NCI-H2227 treated with DMSO at 0.1 percent for 48 hours (cell line): ENCODE measurements at regions not wholly inside any gene's neighbourhood (a gene's known extent, or its start where the extent isn't known, plus 50 kb on each side); places are given as distances from the start of the nearest gene placed in this dataset.

Source experiments
- DNase-seq: peaks from one replicate; lab custom pipeline; 2025; lab: John Stamatoyannopoulos, UW

DNA sequence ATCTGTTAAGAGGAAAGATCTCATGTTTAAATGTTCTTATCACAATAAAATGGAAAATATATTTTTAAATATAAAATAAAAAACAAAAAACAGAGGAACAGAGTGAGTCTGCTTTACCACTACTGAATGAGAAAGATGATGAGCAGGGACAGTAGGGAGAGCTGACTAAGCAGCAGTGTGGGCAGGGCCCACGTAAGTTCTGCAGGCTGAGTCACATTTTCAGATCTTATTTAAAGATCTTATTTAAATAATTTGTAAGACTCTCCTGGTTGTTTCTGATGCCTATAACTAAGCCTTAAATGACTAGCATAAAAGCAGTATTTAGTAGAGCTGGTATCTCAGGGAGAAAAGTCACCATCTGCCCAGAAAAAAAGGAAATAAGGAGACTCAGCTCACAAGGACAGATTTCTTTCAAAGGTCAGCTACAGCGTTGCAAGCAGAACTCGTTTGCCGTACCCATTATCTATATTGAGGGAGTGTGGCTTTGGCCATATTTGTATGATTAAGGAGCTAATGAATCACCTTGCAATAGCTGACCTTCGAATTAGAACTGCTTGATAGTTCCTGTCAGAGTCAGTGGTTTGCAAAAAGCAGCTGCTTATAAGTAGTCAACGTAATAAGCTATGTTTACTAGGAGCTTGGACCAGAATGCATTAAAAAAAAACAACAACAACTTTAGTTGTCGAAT is 322.1 kb upstream of the CHAC2 start:
- DNase-seq, result no peak

DNA sequence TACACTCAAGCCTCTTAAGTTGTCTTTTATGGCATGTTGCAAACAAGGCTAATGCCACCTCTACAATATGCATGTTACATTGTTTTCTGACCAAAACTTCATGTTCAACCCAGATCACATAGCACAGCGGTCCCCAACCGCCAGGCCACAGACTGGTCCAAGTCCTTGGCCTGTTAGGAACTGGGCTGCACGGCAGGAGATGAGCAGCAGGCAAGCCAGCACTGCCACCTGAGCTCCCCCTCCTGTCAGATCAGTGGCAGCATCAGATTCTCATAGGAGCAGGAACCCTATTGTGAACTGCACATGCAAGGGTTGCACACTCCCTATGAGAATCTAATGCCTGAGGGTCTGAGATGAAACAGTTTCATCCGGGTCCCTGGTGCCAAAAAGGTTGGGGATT is 324.8 kb upstream of the CHAC2 start:
- no peak for DNase-seq

DNA sequence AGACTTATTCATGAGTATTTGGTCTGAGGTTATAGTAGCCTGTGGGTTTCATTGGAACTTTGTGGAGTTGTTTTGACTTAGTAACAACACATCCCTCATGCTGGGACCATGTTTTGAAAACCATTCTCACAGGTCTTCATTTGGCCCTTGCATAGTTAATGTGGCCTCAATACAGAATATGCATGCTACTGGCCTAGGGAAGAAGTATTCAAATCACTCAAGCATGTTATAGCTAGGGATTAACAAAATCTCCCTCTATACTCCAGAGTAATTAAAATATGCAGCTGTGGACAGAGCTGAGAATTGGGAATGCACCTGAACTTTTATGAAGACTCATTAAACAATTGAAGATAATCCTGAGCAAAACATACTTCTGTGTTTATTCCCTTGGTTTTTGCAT is 325.5 kb upstream of the CHAC2 start:
- DNase-seq, result no peak

DNA sequence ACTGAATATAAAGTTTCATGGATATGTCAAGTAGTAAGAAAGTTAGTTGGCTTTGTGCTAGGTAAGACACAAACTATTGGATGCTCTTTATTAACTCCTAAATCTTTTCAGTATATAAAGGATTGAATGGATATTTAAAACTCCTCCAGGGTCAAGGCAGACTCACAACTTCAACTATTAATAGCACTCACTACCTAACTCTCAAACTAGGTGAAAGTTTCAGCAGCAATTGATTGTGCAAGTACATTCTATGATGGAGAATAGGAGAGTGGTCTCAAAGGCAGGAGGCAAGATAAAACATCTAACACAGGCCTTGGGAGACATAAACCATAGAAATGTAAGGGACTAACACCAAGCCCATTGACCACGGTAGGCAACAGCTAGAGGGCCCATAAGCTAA is 328.9 kb upstream of the CHAC2 start:
- DNase-seq, result no peak

DNA sequence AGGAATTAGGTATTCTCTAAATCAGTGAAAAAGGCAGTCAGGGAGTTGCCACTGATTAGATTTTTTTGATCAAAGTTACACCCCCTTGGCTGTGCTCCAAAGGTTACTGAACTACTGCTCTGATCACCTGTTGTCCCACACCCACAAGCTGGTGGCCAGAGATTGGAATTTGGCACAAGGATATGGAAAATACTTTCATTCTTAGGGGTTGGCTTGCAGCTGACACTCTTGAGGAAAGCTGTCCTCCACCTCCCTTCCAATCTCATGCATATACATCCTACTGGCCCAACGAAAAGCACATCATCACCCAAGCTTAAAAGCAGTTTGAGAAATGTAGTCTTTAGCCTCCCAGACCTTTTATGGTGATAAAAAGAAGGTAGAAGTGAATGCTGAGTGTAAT is 329.5 kb upstream of the CHAC2 start:
- DNase-seq, result no peak

DNA sequence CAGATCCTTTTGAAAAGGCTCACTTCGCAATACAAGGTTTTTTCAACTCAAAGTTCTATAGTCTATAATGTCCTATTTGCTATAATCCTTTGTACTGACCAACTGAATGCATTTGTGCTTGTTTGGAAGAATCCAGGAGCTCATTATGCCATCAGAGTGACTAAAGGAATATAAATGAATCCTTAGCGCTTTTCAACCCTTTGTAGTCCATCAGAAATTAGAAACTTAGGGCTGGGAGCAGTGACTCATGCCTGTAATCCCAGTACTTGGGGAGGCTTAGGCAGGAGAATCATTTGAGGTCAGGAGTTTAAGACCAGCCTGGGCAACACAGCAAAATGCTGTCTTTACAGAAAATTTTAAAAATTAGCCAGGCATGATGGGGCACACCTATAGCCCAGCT is 330.2 kb upstream of the CHAC2 start:
- no peak for DNase-seq

DNA sequence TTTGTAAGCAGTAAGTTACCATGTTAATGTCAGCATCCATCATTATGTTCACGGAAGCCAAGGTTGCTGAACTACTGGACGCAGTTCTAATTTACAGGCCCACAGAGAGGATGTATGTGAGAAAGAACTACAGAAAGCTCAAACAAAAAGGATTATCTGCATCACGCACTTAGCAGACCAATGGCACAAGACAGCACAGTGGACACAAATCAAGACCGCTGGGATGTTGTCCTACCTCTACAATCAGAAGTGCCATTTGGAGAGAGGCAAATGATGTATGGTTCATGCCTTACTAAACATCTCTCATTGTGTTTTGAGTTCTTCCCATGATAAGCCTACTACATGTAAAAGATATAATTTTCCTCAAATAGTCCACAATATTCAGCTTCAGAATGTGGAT is 330.7 kb upstream of the CHAC2 start:
- no peak for DNase-seq

DNA sequence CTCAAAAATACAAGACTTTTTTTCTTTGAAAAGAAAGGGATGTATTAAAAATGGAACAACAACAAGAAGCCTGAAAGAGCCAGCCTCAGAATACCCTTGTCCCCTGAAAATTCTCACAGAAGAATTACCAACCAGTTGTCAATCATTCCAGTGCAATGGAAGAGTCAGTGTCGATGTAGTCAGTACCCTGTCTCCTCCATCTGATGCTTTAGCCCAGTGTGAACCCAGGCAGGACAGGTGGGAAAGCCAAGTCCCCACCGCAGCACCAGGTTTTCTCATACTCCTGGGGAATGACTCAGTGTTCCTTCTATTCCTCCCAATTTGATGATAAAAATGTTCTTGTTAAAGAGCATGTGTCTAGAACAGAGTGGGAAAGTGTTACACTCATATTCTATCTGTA is 332.0 kb upstream of the CHAC2 start:
- DNase-seq, result no peak

DNA sequence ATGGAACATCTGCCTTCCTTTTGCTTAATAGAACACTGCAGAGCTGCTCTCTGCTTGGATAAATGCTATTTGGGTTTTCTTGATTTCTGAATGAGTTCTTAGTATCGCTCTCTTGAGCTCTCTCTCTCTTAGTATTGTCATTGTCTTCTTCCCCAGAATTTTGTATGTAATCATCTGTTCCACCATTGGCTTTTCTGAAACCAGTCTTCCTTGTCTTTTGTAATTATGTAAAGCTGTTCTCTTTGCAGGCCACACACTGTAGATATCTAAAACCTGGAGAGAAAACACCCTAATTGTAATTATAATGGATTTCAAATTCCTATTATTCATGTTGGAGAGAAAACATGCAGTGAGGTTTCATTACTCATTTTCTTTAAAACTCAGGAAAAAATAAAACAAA is 333.1 kb upstream of the CHAC2 start:
- DNase-seq, result no peak

DNA sequence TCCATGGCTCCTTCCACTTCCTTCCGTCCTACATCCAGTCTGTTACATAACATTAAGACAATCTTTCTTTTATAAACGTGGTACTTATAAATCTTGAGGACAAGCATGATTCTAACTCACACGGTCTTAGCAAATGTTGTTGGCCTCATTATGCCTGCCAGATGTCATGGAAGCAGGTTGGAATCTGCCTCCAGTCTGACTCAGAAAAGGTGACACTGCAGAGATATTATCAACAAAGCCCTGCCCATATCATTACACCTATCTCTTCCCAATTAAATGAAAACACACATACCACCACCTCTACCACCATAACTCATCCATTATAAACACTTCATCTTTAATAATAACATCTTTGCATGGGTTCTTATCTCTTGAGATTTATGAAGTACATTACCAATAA is 334.7 kb upstream of the CHAC2 start:
- no peak for DNase-seq

DNA sequence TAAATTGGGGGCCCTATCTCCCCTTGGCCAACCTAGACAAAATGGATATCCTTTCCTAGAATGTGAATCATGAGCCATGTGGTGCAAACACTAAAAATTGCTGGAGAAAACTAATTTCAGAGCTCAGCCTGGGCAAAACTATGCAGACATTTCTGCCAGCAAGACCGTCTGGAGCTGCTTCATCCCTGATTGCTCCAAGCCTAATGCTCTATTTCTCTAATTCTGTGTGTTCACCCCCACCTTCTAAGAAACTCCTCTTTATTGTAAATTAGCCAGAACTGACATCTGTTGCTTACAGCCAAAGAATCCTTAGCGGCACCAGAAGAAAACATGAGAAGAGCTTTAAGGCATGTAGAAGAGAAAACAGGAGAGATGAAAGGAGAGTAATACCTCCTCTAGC is 337.7 kb upstream of the CHAC2 start:
- no peak for DNase-seq

DNA sequence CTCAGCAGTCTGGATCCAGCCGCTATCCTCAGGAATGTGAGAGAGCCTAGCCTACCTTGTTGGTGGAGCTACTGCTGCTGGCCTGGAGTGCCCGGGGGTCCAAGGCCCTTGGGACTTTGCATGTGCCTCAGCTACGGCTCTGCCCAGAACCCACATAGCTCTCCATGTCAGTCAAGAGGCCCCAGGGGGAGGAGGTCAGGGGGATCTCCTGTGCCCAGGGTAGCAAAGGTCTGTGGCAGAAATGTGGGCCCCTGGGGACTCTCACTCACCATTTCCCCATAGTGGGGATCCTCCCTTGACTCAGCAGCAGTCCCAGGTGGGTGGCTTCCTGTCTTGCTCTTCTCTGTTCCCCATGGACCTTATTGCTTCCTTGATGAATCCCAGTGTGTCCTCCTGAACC is 342.7 kb upstream of the CHAC2 start:
- no peak for DNase-seq

DNA sequence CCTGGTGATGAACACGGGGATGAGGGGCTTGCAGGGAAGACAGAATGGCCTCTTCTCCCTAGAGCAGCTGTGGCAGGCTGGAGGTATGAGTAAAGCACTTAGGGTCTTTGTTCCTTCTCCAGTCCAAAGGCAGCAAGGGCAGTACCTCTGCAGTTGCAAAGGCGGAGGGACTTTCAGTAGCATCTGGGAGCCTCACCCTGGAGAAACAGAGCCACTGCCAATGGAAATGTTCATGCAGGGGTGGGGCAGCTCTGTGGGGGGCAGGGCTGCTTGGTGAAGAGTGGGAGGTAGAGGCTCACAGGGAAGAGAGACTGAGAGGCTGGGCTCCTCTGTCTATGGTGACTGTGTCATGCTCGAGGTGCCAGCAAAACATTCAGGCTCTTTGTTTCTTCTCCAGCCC is 344.1 kb upstream of the CHAC2 start:
- DNase-seq, result no peak

DNA sequence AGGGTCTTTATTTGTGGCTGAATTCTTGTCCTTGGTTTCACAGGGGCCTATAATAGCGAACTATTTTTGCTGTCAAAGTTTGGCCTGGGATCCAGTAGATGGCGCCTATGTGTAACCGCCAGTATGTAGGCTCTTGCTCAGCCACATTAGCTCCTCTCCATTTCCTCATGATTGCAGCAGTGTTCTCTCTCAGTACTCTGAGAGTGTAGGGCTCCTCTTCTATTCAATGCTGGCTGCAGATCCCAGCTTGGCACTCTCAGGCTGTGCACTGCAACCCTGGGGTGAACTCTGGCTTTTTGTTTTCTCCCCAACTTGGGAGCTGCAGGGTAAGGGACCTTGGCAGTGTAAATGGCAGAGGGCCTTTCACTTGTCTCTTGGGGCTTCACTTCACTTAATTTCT is 344.6 kb upstream of the CHAC2 start:
- DNase-seq, result no peak

DNA sequence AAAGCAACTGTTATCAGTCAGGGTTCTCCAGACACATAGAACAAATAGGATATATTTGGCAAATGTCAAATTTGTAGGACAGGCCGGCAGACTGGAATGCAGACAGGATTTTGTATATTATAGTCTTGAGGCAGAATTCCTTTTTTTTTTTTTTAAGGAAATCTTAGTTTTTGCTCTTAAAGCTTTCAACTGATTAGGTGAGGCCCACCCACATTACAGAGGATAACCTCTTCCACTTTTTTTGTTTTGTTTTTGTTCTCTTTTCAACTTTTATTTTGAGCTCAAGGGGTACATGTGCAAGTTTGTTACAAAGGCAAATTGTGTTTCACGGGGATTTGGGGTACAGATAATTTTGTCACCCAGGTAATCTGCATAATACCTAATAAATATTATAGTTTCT is 350.2 kb upstream of the CHAC2 start:
- no peak for DNase-seq

DNA sequence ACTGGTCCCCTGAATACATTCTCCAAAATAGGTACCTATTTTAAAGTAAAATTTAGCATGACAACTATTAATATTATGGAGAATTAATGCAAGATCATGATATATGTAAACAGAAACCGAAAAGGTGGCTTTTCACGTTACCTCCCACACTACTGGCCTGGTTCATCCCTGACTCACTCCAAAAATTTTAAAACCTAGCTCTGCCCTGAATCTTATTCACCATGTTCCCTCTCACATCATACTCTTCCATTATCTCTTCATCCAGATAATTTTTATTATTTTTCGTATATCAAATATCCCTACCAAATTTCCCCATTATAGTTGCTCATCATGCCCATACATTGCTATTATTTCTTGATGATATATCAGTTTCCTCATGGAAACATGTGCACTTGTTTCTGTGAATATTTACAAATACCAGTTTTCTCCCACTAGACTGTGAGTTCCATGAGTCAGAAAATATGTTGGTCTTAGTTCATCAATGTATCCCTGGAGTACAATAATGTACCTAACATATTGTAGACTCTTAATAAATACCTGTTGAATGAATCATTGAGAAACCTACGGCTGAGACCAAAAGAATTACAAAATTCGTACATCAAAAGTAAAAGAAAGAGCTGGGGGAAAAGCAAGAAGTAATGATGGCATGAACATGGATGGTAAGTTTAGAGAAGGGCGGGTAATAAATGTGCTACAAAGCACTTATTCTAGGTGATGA is 360.1 kb upstream of the CHAC2 start:
- DNase-seq, result no peak

DNA sequence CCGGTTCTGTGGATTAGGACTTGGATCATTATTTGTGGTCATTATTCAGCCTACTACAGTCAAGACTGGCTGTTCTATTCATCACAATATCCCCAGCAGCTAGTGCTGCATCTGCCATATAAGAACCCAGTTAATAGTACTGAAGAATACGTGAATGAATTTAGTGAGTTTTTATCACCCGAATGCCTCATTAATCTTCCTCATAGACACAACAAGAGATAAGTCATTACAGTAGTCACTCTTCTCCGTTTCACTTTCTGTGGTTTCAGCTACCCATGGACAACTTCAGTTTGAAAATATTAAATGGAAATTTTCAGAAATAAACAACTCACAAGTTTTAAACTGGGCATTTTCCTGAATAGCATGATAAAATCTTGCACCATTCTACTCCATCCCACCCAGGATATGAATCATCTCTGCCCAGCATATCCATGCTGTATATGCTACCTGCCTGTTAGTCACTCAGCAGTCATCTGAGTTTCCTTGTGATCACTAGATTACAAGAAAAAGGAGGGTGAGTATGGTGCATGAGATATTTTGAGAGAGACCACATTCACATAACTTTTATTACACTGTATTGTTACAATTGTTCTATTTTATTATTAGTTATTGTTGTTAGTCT is 363.7 kb upstream of the CHAC2 start:
- no peak for DNase-seq

DNA sequence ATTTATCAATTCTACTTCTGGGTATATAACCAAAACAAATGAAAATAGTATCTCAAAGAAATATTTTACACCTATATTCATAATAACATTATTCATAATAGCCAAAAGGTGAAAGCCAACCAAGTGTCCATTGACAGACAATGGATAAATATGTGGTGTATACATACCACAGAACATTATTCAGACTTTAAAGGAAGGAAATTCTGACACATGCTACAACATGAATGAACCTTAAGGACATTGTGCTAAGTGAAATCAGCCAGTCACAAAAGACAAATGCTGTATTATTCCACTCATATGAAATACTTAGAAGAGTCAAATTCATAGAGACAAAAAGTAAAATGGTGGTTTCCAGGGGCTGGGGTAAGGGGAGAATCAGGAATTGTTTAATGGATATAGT is 370.5 kb upstream of the CHAC2 start:
- DNase-seq, result no peak

DNA sequence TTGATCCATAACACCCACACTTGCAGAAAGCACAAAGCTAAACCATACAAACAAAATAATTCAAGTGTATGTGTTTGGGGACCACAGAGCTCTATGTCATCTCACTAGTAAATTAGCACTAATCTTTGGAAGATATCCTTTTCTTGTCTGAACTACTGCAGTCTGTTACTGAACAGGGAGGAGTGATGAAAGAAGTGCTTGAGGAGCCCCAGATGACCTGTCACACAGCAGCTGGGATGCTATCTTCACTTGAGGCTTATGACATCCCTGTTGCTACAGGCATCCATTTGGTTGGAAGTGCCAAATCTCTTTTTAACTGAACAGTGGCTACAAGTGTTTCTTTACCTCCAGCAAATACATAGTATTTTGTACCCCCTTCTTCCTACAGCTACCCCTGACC is 386.3 kb upstream of the CHAC2 start:
- DNase-seq, result no peak

DNA sequence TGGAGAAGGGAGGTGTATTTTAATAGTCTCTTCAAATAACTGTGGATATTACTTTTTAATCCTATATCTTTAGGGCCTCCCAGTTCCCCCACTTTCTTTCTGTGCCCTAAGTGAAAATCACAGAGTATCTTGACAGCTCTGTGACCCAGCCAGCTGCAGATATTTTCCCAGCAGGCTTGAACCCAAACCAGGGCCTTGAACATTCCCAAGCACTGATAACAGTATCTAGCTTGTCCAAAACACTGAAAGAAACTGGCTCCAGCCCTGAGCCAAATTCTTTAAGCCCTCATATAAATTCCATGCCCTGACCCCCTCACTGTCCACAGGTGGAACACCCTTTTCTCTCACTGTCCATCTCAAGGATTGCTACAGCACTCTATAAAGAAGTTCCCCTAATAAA is 388.1 kb upstream of the CHAC2 start:
- no peak for DNase-seq

DNA sequence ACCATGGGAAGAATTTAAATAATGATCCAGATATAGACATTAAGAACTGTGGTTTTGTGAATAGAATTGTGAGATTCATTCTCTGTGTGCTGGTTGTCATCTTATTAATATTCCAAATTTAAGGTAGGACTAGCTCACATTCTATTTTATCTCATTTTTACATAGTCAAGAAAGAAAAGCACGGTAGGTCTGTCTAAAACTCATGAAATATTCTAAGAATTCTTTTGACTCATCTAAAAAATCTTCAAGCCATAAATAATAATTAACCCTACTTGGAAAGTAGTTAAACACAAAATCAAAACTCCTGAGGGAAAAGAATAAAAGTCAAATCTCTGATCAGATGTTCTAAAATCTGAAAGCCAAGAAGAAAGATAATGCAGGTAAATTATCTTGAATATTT is 388.8 kb upstream of the CHAC2 start:
- DNase-seq, result no peak

DNA sequence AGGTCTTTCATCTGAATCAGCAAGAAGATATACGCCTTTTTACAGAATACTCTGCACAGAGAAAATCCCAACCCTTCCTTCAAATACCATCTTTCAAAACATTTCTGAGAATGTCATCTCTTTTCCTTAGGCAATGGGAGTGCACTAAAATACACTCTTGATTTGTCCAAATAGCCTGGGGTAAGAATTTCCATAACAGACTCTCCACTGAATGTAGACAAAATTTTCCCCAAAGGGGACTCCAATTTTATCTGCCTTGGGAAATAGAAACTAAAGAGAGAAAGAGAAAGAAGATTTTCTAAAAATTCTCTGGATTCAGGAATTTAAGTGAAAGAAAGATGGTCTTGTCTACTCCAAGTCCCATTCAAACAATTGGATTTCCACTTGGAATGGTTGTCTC is 394.5 kb upstream of the CHAC2 start:
- no peak for DNase-seq

DNA sequence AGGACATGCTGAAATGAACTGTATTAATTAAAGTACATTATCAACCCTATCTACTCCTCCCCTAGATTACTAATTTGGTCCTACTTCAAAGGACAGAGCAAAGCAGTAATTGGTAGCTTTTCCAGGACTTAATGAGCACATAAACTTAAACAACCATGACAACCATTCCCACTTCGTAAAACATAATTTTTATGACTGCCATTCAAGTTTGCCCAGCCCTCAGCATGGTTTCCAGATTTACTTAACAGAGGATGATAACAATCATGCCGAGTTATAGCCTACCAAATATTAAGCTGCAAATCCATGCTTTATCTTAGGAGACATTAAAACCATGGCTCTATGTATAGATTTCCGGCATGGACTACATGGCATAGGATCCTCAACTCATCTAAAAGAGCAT is 401.1 kb upstream of the CHAC2 start:
- no peak for DNase-seq

DNA sequence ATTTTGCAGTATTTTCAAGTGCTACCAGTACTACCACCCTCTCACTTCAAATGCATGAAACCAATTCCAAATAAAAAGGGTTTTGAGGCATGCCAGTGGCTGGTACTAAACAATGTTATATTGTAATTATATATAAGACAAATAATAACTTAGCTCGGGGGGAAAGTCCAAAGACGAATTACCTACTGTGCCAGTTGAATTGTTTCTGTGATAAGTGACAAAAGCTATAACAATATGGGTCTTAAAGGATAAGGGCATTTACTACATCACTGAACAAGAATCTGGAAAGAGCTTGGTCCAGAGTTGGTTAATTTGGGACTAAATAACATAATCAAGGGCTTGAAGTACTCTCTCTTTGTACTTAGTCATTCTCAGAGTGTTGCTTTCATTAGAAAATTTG is 404.7 kb upstream of the CHAC2 start:
- DNase-seq, result no peak
